GM20000 (cell line): ENCODE measurements at regions not wholly inside any gene's neighbourhood (a gene's known extent, or its start where the extent isn't known, plus 50 kb on each side); places are given as distances from the start of the nearest gene placed in this dataset.

Source experiments
- DNase-seq: peaks from one replicate; pipeline ENCODE4 v3.0.0; 2012; ENCODE audit warnings: low spot score
- CTCF ChIP-seq: IDR thresholded peaks from 2 replicates; pipeline ENCODE4 v1.5.1; 2012; ENCODE audit warnings: mild to moderate bottlenecking, control low read depth; ENCODE audit errors: extremely low read depth, missing control alignments

- no peak for DNase-seq
- TF ChIP-seq CTCF = no peak
These were observed 1808.9 kb upstream of the TENM3 start for GRCh38 chr4:180434131-180434895.

GRCh38 chr4:180436361-180436760, 1806.8 kb upstream of the TENM3 start:
- DNase-seq = no peak
- TF ChIP-seq CTCF = no peak

- TF ChIP-seq CTCF = no peak
- no peak for DNase-seq
These were observed 1805.6 kb upstream of the TENM3 start for GRCh38 chr4:180437601-180438000.

GRCh38 chr4:180448306-180448705, 1794.9 kb upstream of the TENM3 start:
- no peak for DNase-seq
- no peak for TF ChIP-seq CTCF

- DNase-seq = peak; percentile 18
- TF ChIP-seq CTCF = peak; percentile 40
These were observed 1793.7 kb upstream of the TENM3 start for GRCh38 chr4:180449395-180449956.

- no peak for DNase-seq
- TF ChIP-seq CTCF = no peak
These were observed 1788.0 kb upstream of the TENM3 start for GRCh38 chr4:180455226-180455625.

- DNase-seq = no peak
These were observed 1786.3 kb upstream of the TENM3 start for GRCh38 chr4:180456928-180457327.

More at GRCh38 chr4:180456928-180457327, 1786.3 kb upstream of the TENM3 start:
- no peak for TF ChIP-seq CTCF
